ENCODE measurements at regions not wholly inside any gene's neighbourhood (a gene's known extent, or its start where the extent isn't known, plus 50 kb on each side); places are given as distances from the start of the nearest gene placed in this dataset.

DNA sequence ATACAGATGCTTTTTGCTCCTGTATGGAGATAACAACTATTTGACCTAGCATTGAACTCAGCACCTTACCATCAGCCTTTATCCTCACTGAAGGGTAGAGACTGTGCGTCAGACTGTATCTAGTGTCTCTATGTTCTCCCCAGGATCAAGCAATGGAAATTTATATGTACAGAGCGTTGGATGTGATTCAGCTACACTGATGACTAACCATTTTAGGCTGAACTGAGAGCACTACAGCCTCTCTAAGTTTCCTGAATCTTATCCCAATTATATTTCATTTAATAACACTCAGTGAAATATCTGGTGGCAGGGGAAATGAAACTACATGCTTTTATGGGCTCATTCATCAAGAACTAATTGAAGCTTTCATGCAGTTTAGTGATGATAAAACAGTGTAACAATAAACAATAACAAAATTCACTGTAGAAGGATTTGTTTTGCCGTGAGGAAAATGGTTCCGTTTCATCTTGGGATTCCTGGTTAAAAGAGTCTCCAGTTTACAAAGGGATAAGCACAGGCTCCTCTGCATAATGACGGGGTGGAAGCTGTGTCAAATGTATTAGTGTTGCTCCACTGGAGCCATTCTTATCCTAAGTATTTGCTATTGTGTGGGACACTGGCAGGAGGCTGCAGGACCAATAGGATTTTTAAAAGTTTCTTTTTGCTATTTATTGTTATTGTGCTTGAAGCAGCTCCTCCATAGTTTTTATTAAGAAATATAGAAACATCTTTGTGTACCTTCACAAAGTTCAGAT is 567.6 kb upstream of the MMS22L start:
- TF ChIP-seq, protein P1, sequence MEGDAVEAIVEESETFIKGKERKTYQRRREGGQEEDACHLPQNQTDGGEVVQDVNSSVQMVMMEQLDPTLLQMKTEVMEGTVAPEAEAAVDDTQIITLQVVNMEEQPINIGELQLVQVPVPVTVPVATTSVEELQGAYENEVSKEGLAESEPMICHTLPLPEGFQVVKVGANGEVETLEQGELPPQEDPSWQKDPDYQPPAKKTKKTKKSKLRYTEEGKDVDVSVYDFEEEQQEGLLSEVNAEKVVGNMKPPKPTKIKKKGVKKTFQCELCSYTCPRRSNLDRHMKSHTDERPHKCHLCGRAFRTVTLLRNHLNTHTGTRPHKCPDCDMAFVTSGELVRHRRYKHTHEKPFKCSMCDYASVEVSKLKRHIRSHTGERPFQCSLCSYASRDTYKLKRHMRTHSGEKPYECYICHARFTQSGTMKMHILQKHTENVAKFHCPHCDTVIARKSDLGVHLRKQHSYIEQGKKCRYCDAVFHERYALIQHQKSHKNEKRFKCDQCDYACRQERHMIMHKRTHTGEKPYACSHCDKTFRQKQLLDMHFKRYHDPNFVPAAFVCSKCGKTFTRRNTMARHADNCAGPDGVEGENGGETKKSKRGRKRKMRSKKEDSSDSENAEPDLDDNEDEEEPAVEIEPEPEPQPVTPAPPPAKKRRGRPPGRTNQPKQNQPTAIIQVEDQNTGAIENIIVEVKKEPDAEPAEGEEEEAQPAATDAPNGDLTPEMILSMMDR (IDR thresholded peaks at IDR 0.05): no peak
- TF ChIP-seq POLR2A (IDR thresholded peaks at IDR 0.05) (no peak), POLR2AphosphoS5 (IDR thresholded peaks at IDR 0.05) (no peak)

Measured in sigmoid colon (tissue), 4 donors.